Coronary artery (tissue), 2 donors: ENCODE measurements at regions not wholly inside any gene's neighbourhood (a gene's known extent, or its start where the extent isn't known, plus 50 kb on each side); places are given as distances from the start of the nearest gene placed in this dataset.

ENCODE experiments used
- DNase-seq: peaks from one replicate; pipeline ENCODE4 v3.0.0-alpha.2; 2017; ENCODE audit warnings: low spot score
- H3K27ac ChIP-seq, 2 donors: fragments of 200-600 bp; sonication (generic); one replicate each; pipeline ENCODE4 v1.5.1; 2016 to 2019
- H3K4me3 ChIP-seq: fragments of 200-600 bp; sonication (generic); 2 replicates; pipeline ENCODE4 v1.5.1; 2016; ENCODE audit warnings: mild to moderate bottlenecking, moderate library complexity
- TF ChIP-seq, protein P1 (sequence below): fragments of 200-600 bp; sonication (generic); IDR thresholded peaks from one replicate; pipeline ENCODE4 v1.5.1; 2019; ENCODE audit warnings: antibody characterized with exemption

DNA sequence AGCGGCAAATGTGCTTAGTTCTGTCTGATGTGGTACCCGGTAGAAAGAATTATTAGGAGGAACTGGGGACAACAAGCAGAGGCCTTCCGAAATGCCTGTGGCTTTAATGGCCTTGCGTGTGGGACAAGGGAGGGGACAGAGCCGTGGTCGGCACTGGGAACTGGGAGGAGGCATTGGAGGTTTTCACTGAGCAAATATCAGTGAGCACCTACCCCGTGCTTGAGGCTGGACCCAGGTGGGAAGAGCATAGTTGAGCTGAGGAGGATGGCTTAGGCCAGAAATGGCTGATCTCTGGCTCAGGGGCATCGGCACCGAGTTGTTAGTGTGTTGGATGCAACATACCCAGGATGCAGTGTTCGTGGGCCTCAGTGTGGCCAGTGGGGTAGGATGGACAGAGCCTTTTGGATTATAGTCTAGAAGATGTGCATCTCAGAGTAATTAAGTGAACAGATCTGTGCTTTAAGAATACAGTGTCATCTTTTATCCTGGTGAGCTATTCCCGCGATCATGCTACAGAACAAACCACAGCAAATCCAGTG, 201.3 kb downstream of the TEX29 start:
- TF ChIP-seq, protein P1, sequence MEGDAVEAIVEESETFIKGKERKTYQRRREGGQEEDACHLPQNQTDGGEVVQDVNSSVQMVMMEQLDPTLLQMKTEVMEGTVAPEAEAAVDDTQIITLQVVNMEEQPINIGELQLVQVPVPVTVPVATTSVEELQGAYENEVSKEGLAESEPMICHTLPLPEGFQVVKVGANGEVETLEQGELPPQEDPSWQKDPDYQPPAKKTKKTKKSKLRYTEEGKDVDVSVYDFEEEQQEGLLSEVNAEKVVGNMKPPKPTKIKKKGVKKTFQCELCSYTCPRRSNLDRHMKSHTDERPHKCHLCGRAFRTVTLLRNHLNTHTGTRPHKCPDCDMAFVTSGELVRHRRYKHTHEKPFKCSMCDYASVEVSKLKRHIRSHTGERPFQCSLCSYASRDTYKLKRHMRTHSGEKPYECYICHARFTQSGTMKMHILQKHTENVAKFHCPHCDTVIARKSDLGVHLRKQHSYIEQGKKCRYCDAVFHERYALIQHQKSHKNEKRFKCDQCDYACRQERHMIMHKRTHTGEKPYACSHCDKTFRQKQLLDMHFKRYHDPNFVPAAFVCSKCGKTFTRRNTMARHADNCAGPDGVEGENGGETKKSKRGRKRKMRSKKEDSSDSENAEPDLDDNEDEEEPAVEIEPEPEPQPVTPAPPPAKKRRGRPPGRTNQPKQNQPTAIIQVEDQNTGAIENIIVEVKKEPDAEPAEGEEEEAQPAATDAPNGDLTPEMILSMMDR = no peak
- H3K27ac ChIP-seq = no peak overlapping the region
- no peak overlapping the region for H3K4me3 ChIP-seq
- peak; percentile 38 for DNase-seq

DNA sequence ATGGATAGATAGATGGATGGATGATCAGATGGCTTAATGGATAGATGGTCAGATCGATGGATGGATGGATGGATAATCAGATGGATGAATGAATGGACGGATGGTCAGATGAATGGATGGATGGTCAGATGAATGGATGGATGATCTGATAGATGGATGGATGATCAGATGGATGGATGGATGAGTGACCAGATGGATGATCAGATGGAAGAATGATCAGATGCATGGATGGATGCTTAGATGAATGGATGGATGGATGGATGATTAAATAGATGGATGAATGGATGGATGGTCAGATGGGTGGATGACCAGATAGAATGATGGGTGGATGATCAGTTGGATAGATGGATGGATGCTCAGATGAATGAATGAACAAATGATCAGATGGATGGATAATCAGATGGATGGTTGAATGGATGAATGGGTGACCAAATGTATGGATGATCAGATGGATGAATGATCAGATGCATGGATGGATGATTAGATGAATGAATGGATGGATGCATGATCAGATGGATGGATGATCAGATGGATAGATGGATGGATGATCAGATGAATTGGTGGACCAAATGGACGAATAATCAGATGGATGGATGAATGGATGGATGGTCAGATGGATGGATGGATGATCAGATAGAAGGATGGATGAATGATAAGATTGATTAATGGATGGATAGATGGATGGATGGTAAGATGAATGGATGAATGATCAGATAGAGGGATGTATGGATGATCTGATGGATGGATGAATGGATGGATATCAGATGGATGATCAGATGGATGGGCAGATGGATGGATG, 205.1 kb downstream of the TEX29 start:
- Histone ChIP-seq H3K27ac (no peak overlapping the region), H3K4me3 (no peak overlapping the region)
- DNase-seq = no peak
- TF ChIP-seq, protein P1 = no peak

DNA sequence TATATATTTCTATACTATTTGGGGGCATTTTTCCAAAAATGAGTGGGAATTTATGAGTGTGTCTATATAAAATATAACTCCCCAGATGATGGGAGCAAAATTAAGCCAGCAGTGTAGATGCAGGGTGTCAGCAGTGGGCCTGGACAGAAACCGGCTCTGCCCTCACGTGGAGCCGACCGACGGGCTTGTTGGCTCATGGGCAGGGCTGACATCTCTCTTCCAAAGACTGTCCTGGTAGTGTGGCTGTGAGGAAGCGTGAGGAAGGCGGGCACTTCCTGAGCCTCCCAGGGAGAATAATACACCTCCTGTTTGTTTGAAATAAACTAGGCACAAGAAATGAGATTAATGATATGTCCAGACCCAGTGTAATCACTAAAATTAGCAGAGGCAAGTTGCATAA, 206.5 kb downstream of the TEX29 start:
- no peak overlapping the region for H3K4me3 ChIP-seq
- DNase-seq = no peak
- TF ChIP-seq, protein P1 = no peak
- H3K27ac ChIP-seq = no peak overlapping the region

DNA sequence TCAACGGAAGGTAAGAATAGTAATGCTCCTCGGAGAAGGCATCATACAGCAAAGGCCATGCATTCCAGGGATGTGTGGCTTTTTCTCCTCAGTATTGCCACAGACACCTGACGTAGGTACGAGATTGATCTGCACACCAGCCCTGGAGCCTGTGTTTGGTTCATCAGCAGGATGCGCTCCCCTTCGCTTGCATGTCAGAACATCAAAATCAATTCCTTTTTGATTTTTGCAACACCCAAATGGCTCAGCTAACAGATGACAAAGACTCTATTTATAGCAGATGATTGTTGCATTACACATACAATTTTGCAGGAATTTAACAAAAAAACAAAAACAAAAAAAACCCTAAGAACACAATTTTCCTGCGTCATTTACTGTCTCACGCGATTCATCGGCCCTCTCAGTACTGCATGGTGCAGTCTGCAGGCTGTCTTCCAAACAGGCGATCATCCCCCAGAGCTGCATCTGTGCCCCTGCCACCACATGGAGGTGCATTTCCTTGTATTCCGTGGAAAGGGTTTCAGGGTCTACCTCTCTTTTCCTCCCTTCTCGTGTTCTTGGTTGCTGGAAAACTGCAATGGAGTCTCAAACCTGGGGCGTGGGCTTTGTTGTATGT, 207.3 kb downstream of the TEX29 start:
- H3K27ac ChIP-seq = no peak overlapping the region
- TF ChIP-seq, protein P1 = no peak
- no peak for DNase-seq
- no peak overlapping the region for H3K4me3 ChIP-seq

DNA sequence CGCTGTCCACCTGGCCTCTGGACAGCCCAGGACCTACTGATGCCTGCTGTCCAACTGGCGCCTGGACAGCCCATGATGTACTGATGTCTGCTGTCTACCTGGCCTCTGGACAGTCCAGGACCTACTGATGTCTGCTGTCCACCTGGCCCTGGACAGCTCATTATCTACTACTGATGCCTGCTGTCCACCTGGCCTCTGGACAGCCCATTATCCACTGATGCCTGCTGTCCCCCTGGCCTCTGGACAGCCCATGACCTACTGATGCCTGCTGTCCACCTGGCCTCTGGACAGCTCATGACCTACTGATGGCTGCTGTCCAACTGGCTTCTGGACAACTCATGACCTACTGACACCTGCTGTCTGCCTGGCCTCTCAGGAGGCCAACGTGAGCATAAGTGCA, 208.1 kb downstream of the TEX29 start:
- TF ChIP-seq, protein P1 = no peak
- H3K27ac ChIP-seq = no peak overlapping the region
- DNase-seq = no peak
- no peak overlapping the region for H3K4me3 ChIP-seq

DNA sequence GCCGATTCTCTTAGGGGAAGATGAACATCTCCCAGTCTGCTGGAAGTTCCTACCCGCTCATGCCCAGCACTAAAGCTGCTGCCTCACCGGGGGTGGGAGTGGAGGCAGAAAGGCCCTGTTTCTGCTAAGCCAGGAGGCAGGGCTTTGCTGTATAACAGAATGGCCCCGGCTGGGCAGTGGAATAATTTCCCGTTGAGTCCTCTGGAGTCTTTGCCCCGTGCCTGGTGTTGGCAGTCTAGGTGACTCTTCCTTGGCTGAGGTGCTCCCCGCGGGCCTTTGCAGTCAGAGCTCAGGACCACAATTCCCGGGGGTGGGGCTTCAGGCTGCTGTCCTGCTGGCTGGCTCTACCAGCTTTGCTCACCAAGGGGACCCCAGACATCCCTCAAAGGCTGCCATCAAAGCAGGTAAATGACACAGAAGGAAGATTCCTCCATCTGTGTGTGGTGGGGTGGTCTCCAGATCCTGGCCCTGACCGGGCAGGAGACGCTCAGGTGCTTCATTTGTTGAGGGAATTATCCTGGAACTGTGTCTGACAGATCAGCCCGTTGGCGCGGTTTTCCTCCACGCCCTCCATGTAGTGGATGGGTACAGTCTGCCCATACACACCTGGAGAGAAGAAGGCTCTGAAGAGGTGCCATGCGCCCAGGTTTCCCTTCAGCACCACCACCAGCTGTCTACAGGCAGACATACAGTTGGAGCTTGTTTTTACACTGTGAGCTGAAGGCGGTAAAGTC, 209.9 kb downstream of the TEX29 start:
- peak; percentile 54 for DNase-seq
- H3K27ac ChIP-seq = no peak overlapping the region
- H3K4me3 ChIP-seq = no peak overlapping the region
- TF ChIP-seq, protein P1 = no peak
